HG03159 (cell line): ENCODE measurements at regions not wholly inside any gene's neighbourhood (a gene's known extent, or its start where the extent isn't known, plus 50 kb on each side); places are given as distances from the start of the nearest gene placed in this dataset.
"Not testable (repeated sequence)": the region's sequence is repeated elsewhere in the genome, so short reads cannot be mapped to it uniquely, and the experiment has no call there.

Experiments
- ATAC-seq: cut with Tn5 transposase; IDR thresholded peaks from one replicate; pipeline ENCODE4 v1.9.1; 2021; ENCODE audit warnings: mild to moderate bottlenecking, moderate library complexity; ENCODE audit not compliant: unreplicated experiment

- ATAC-seq = no peak
Observed at GRCh38 chr1:229907884-229908638, 159.0 kb upstream of the GALNT2 start.

GRCh38 chr1:229908689-229909088 is 158.3 kb upstream of the GALNT2 start:
- ATAC-seq = no peak

GRCh38 chr1:229913489-229913888 is 153.5 kb upstream of the GALNT2 start:
- ATAC-seq = no peak

GRCh38 chr1:229919488-229919887 is 147.6 kb upstream of the GALNT2 start:
- ATAC-seq = not testable (repeated sequence)

- ATAC-seq = no peak
Observed at GRCh38 chr1:229920683-229921082, 146.4 kb upstream of the GALNT2 start.

- ATAC-seq = no peak
Observed at GRCh38 chr1:229922249-229922648, 144.8 kb upstream of the GALNT2 start.

GRCh38 chr1:229924639-229925038 is 142.4 kb upstream of the GALNT2 start:
- no peak for ATAC-seq

- no peak for ATAC-seq
Observed at GRCh38 chr1:229928767-229929166, 138.3 kb upstream of the GALNT2 start.

- ATAC-seq = not testable (repeated sequence)
Observed at GRCh38 chr1:229931751-229932150, 135.3 kb upstream of the GALNT2 start.

GRCh38 chr1:229935157-229935556 is 131.9 kb upstream of the GALNT2 start:
- not testable (repeated sequence) for ATAC-seq

GRCh38 chr1:229938551-229938950 is 128.5 kb upstream of the GALNT2 start:
- no peak for ATAC-seq

GRCh38 chr1:229940684-229941083 is 126.4 kb upstream of the GALNT2 start:
- ATAC-seq = no peak

GRCh38 chr1:229941160-229941559 is 125.9 kb upstream of the GALNT2 start:
- ATAC-seq = no peak

GRCh38 chr1:229941831-229942230 is 125.2 kb upstream of the GALNT2 start:
- ATAC-seq = no peak

GRCh38 chr1:229942501-229942900 is 124.5 kb upstream of the GALNT2 start:
- ATAC-seq = no peak

GRCh38 chr1:229943148-229943714 is 123.8 kb upstream of the GALNT2 start:
- ATAC-seq = no peak

GRCh38 chr1:229943988-229944743 is 122.9 kb upstream of the GALNT2 start:
- ATAC-seq = no peak

- no peak for ATAC-seq
Observed at GRCh38 chr1:229945795-229946194, 121.2 kb upstream of the GALNT2 start.

- no peak for ATAC-seq
Observed at GRCh38 chr1:229947968-229948367, 119.1 kb upstream of the GALNT2 start.

GRCh38 chr1:229948438-229948837 is 118.6 kb upstream of the GALNT2 start:
- ATAC-seq = no peak

GRCh38 chr1:229949500-229949899 is 117.5 kb upstream of the GALNT2 start:
- ATAC-seq = no peak

GRCh38 chr1:229950020-229950419 is 117.0 kb upstream of the GALNT2 start:
- ATAC-seq = no peak
